CD4-positive, alpha-beta T cell (primary cell): ENCODE measurements at regions not wholly inside any gene's neighbourhood (a gene's known extent, or its start where the extent isn't known, plus 50 kb on each side); places are given as distances from the start of the nearest gene placed in this dataset.

ENCODE experiments used
- ATAC-seq: fragments of 200-7000 bp; cut with Tn5 transposase; one replicate; pipeline ENCODE4 v1.10.0; 2022; ENCODE audit warnings: mild to moderate bottlenecking; ENCODE audit not compliant: poor library complexity
- CTCF ChIA-PET: fragments of 350-600 bp; sonication (Branson Sonifier 250); formaldehyde crosslinking; loops from one replicate; lab custom pipeline; 2021; ENCODE audit warnings: antibody characterized with exemption, inconsistent platforms; lab: Charles Lee
- POLR2A ChIA-PET: fragments of 350-600 bp; sonication (Branson Sonifier 250); formaldehyde crosslinking; loops from one replicate; lab custom pipeline; 2021; ENCODE audit warnings: antibody characterized with exemption, inconsistent platforms; lab: Charles Lee
- DNase-seq, 14 experiments: peaks; one replicate each; pipeline ENCODE4 v3.0.0-alpha.2; 2013 to 2020; ENCODE audit warnings: mixed read lengths in 2 of 14
- H3K27ac ChIP-seq, 2 donors: one replicate each; pipeline versions ENCODE4 v1.5.1 to v1.7.0; 2013; ENCODE audit warnings: low read length in 2 of 2, low read depth in 1 of 2, mild to moderate bottlenecking in 1 of 2
- H3K27me3 ChIP-seq, 2 experiments: 1 replicate in 1 of 2; 2 replicates in 1 of 2; pipeline versions ENCODE4 v1.6.1 to v1.7.0; 2013; ENCODE audit warnings: low read length in 2 of 2, control low read depth in 1 of 2, mild to moderate bottlenecking in 1 of 2, moderate library complexity in 1 of 2; ENCODE audit not compliant: insufficient read depth in 2 of 2, control insufficient read depth in 1 of 2
- H3K36me3 ChIP-seq: one replicate; pipeline ENCODE4 v1.6.1; 2013; ENCODE audit warnings: low read length, control low read depth; ENCODE audit not compliant: insufficient read depth
- H3K4me1 ChIP-seq: one replicate; pipeline ENCODE4 v1.6.1; 2013; ENCODE audit warnings: low read length, control low read depth; ENCODE audit not compliant: insufficient read depth
- H3K4me3 ChIP-seq: one replicate; pipeline ENCODE4 v1.5.1; 2013; ENCODE audit warnings: mild to moderate bottlenecking, low read length, moderate library complexity
- H3K9me3 ChIP-seq, 2 experiments: 1 replicate in 1 of 2; 2 replicates in 1 of 2; pipeline versions ENCODE4 v1.6.1 to v1.7.0; 2013; ENCODE audit warnings: low read length in 2 of 2, mild to moderate bottlenecking in 2 of 2, control low read depth in 1 of 2, moderate library complexity in 1 of 2; ENCODE audit not compliant: control insufficient read depth in 1 of 2, insufficient read depth in 1 of 2
- H3K27ac Mint-ChIP-seq: one replicate; pipeline ENCODE4 v1.8.0; 2020; ENCODE audit warnings: mixed read lengths
- H3K27me3 Mint-ChIP-seq: one replicate; pipeline ENCODE4 v1.8.0; 2021; ENCODE audit warnings: mixed read lengths
- H3K36me3 Mint-ChIP-seq: one replicate; pipeline ENCODE4 v1.8.0; 2021; ENCODE audit warnings: low read depth, mixed read lengths
- H3K4me1 Mint-ChIP-seq: one replicate; pipeline ENCODE4 v1.8.0; 2021; ENCODE audit warnings: low read depth, mixed read lengths
- H3K4me3 Mint-ChIP-seq: one replicate; pipeline ENCODE4 v1.8.0; 2020; ENCODE audit warnings: mild to moderate bottlenecking, mixed read lengths
- H3K9me3 Mint-ChIP-seq: one replicate; pipeline ENCODE4 v1.8.0; 2020; ENCODE audit warnings: mixed read lengths
- CTCF ChIP-seq: fragments of 200-600 bp; IDR thresholded peaks from one replicate; pipeline ENCODE4 v1.8.0; 2022; ENCODE audit warnings: antibody characterized with exemption, mild to moderate bottlenecking
- intact Hi-C, 2 experiments: fragments of 100-400 bp; cut with DNase I in 1 of 2; cut with micrococcal nuclease in 1 of 2; formaldehyde crosslinking; loops; one replicate each; pipeline versions ENCODE4 v1.15.1 to v1.9.0; 2023 to 2025; cut with DNase I, micrococcal nuclease

- Mint-ChIP-seq H3K4me3 (no peak overlapping the region), H3K36me3 (no peaks in the 10 kb centered on the region), H3K27ac (no peak overlapping the region), H3K27me3 (peaks cover 6% of the 10 kb centered on the region), H3K4me1 (no peaks in the 10 kb centered on the region), H3K9me3 (no peaks in the 10 kb centered on the region)
- intact Hi-C loops: no loop called here
- Histone ChIP-seq H3K4me1 (no peaks in the 10 kb centered on the region), H3K9me3 (no peaks in the 10 kb centered on the region), H3K27me3 (peaks cover 0 to 5% of the 10 kb centered on the region in 2 experiments), H3K4me3 (no peak overlapping the region), H3K36me3 (no peaks in the 10 kb centered on the region), H3K27ac (no peak overlapping the region)
- DNase-seq (no peak), ATAC-seq (no peak)
- ChIA-PET POLR2A (no interaction called here), CTCF (no interaction called here)
- no peak for TF ChIP-seq CTCF
Observed at GRCh38 chr10:112040696-112041095, 142.9 kb downstream of the GPAM start.

GRCh38 chr10:112045938-112046337 is 137.6 kb downstream of the GPAM start:
- DNase-seq: no peak
- no peaks in the 10 kb centered on the region for H3K9me3 ChIP-seq
- ATAC-seq: no peak
- intact Hi-C loops: no loop called here
- CTCF ChIA-PET: no interaction called here
- H3K4me1 ChIP-seq: no peaks in the 10 kb centered on the region
- no peaks in the 10 kb centered on the region for H3K36me3 ChIP-seq
- no peak for TF ChIP-seq CTCF
- Mint-ChIP-seq H3K27me3 (no peaks in the 10 kb centered on the region), H3K27ac (no peak overlapping the region), H3K36me3 (no peaks in the 10 kb centered on the region), H3K9me3 (no peaks in the 10 kb centered on the region), H3K4me1 (no peaks in the 10 kb centered on the region), H3K4me3 (no peak overlapping the region)
- H3K27ac ChIP-seq: no peak overlapping the region
- H3K27me3 ChIP-seq: no peaks in the 10 kb centered on the region
- POLR2A ChIA-PET: no interaction called here
- H3K4me3 ChIP-seq: no peak overlapping the region

DNA sequence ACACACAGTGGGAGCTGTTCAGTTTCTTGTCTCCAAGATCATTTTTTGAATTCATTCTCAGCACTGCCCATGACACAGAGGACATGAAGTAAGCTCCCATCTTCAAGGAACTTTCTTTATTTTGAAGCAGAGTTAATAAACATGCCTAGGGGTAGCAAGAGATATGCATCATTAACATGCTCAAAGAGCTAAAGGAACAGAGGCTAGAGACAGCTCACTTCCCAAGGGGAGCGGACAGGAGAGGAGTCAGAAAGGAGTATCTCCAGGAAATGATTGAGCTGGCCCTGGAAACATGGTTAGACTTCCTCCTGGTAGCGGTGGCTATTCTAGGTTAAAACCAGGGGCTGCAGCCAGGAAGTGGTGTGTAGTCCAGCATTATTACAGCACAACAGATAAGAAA is 135.9 kb downstream of the GPAM start:
- Mint-ChIP-seq H3K27me3 (no peaks in the 10 kb centered on the region), H3K27ac (no peak overlapping the region)
- no peak for ATAC-seq

More for the DNA sequence above, 135.9 kb downstream of the GPAM start:
- Mint-ChIP-seq H3K4me1 (no peaks in the 10 kb centered on the region), H3K36me3 (no peaks in the 10 kb centered on the region), H3K4me3 (no peak overlapping the region), H3K9me3 (no peaks in the 10 kb centered on the region)
- POLR2A ChIA-PET: no interaction called here
- no peaks in the 10 kb centered on the region for H3K27me3 ChIP-seq
- no peak for DNase-seq
- H3K27ac ChIP-seq: no peak overlapping the region
- CTCF ChIA-PET: no interaction called here
- no peaks in the 10 kb centered on the region for H3K4me1 ChIP-seq
- no peaks in the 10 kb centered on the region for H3K36me3 ChIP-seq
- no peak for TF ChIP-seq CTCF
- intact Hi-C loops: no loop called here
- H3K9me3 ChIP-seq: no peaks in the 10 kb centered on the region
- H3K4me3 ChIP-seq: no peak overlapping the region
